Mucosa of descending colon (tissue), 3 donors: ENCODE measurements at regions not wholly inside any gene's neighbourhood (a gene's known extent, or its start where the extent isn't known, plus 50 kb on each side); places are given as distances from the start of the nearest gene placed in this dataset.

Experiments used
- ATAC-seq: fragments of 200-7000 bp; cut with Tn5 transposase; one replicate; pipeline ENCODE4 v1.9.1; 2020; ENCODE audit warnings: mild to moderate bottlenecking, moderate library complexity
- DNase-seq, 3 donors: peaks; one replicate each; pipeline ENCODE4 v3.0.0-alpha.2; 2020
- H3K36me3 ChIP-seq: fragments of 200-600 bp; one replicate; pipeline ENCODE4 v1.8.0; 2021; ENCODE audit warnings: low read depth, mild to moderate bottlenecking
- H3K4me1 ChIP-seq: fragments of 200-600 bp; one replicate; pipeline ENCODE4 v1.8.0; 2021; ENCODE audit warnings: low read depth, mild to moderate bottlenecking
- H3K4me3 ChIP-seq: fragments of 200-600 bp; one replicate; pipeline ENCODE4 v1.8.0; 2021; ENCODE audit warnings: mild to moderate bottlenecking
- H3K9me3 ChIP-seq: fragments of 200-600 bp; one replicate; pipeline ENCODE4 v1.8.0; 2021; ENCODE audit warnings: mild to moderate bottlenecking
- CTCF ChIP-seq: fragments of 200-600 bp; IDR thresholded peaks from one replicate; pipeline ENCODE4 v1.8.0; 2022; ENCODE audit warnings: antibody characterized with exemption, mild to moderate bottlenecking
- intact Hi-C, 2 donors: fragments of 100-400 bp; cut with DNase I in 1 of 2; cut with micrococcal nuclease in 1 of 2; formaldehyde crosslinking; loops; one replicate each; pipeline versions ENCODE4 v1.11.0 to v1.11.1; 2022; cut with DNase I, micrococcal nuclease
- donor health status: DM: no; HTN: no; CAD: no; lungs with moderate emphysema.
- donor health status: DM: no; HTN: no; CAD: no.
- donor health status: DM: no; HTN: yes; CAD: no.

GRCh38 chr15:66936861-66937582 lies 128.4 kb upstream of the SMAD3 start:
- no peaks in the 10 kb centered on the region for H3K9me3 ChIP-seq
- H3K4me3 ChIP-seq: no peak overlapping the region
- H3K36me3 ChIP-seq: no peaks in the 10 kb centered on the region
- no peak for ATAC-seq
- intact Hi-C loops: no loop called here
- H3K4me1 ChIP-seq: peaks cover 6% of the 10 kb centered on the region
- no peak for TF ChIP-seq CTCF
- no peak for DNase-seq

- no peak for TF ChIP-seq CTCF
- Histone ChIP-seq H3K4me1 (peaks cover under 1% of the 10 kb centered on the region), H3K36me3 (no peaks in the 10 kb centered on the region), H3K9me3 (no peaks in the 10 kb centered on the region), H3K4me3 (no peak overlapping the region)
- intact Hi-C loops: no loop called here
- no peak for DNase-seq
- ATAC-seq: no peak
Observed at GRCh38 chr15:66937588-66937987, 127.8 kb upstream of the SMAD3 start.

GRCh38 chr15:66938114-66938830 lies 127.1 kb upstream of the SMAD3 start:
- intact Hi-C loops: no loop called here

GRCh38 chr15:66939016-66939415 lies 126.4 kb upstream of the SMAD3 start:
- Histone ChIP-seq H3K4me3 (no peak overlapping the region), H3K36me3 (no peaks in the 10 kb centered on the region), H3K9me3 (no peaks in the 10 kb centered on the region), H3K4me1 (peaks cover 5% of the 10 kb centered on the region)
- TF ChIP-seq CTCF: no peak
- intact Hi-C loops: no loop called here
- no peak for ATAC-seq
- DNase-seq: no peak

More at GRCh38 chr15:66938114-66938830, 127.1 kb upstream of the SMAD3 start:
- DNase-seq (no peak), ATAC-seq (peak; percentile 83)
- Histone ChIP-seq H3K4me3 (no peak overlapping the region), H3K9me3 (no peaks in the 10 kb centered on the region), H3K36me3 (no peaks in the 10 kb centered on the region), H3K4me1 (no peaks in the 10 kb centered on the region)
- TF ChIP-seq CTCF: no peak

- DNase-seq (no peak), ATAC-seq (no peak)
- Histone ChIP-seq H3K4me3 (no peak overlapping the region), H3K4me1 (peaks cover 5% of the 10 kb centered on the region), H3K36me3 (no peaks in the 10 kb centered on the region), H3K9me3 (no peaks in the 10 kb centered on the region)
- intact Hi-C loops: loop anchor here in 1 of 2 donors (10.0 kb wide), 2 partner anchors 365 to 495 kb away; no protein-coding TSS in a partner anchor
- no peak for TF ChIP-seq CTCF
Observed at GRCh38 chr15:66939451-66940023, 125.9 kb upstream of the SMAD3 start.
